ENCODE measurements at regions not wholly inside any gene's neighbourhood (a gene's known extent, or its start where the extent isn't known, plus 50 kb on each side); places are given as distances from the start of the nearest gene placed in this dataset.
"Not testable (repeated sequence)": the region's sequence is repeated elsewhere in the genome, so short reads cannot be mapped to it uniquely, and the experiment has no call there.

GRCh38 chr10:81735167-81735566 lies 139.8 kb upstream of the NRG3 start:
- not testable (repeated sequence) for H3K4me3 ChIP-seq (ENCODE audit: insufficient read depth, low read depth, low read length, poor library complexity, severe bottlenecking); H3K4me1 ChIP-seq (ENCODE audit: control insufficient read depth, insufficient read depth, low read length, poor library complexity, severe bottlenecking); DNase-seq; H3K27me3 ChIP-seq (replicated peaks; ENCODE audit: control insufficient read depth, insufficient read depth, low read length, poor library complexity, severe bottlenecking); H3K9me3 ChIP-seq (ENCODE audit: control insufficient read depth, low read length); H3K36me3 ChIP-seq (ENCODE audit: control insufficient read depth, insufficient read depth, low read length); H3K27ac ChIP-seq (ENCODE audit: insufficient read depth, low read length, poor library complexity, severe bottlenecking)

GRCh38 chr10:81759111-81759510 lies 115.9 kb upstream of the NRG3 start:
- H3K27ac ChIP-seq (ENCODE audit: insufficient read depth, low read length, poor library complexity, severe bottlenecking), result no peak overlapping the region
- no peak for DNase-seq
- no peaks in the 10 kb centered on the region for H3K9me3 ChIP-seq (ENCODE audit: control insufficient read depth, low read length)
- H3K36me3 ChIP-seq (ENCODE audit: control insufficient read depth, insufficient read depth, low read length), result no peaks in the 10 kb centered on the region
- no peaks in the 10 kb centered on the region for H3K27me3 ChIP-seq (replicated peaks; ENCODE audit: control insufficient read depth, insufficient read depth, low read length, poor library complexity, severe bottlenecking)
- no peak overlapping the region for H3K4me3 ChIP-seq (ENCODE audit: insufficient read depth, low read depth, low read length, poor library complexity, severe bottlenecking)
- no peaks in the 10 kb centered on the region for H3K4me1 ChIP-seq (ENCODE audit: control insufficient read depth, insufficient read depth, low read length, poor library complexity, severe bottlenecking)

GRCh38 chr10:81784111-81784597 lies 90.8 kb upstream of the NRG3 start:
- Histone ChIP-seq H3K27me3 (replicated peaks; ENCODE audit: control insufficient read depth, insufficient read depth, low read length, poor library complexity, severe bottlenecking) (no peaks in the 10 kb centered on the region), H3K9me3 (ENCODE audit: control insufficient read depth, low read length) (no peaks in the 10 kb centered on the region), H3K36me3 (ENCODE audit: control insufficient read depth, insufficient read depth, low read length) (no peaks in the 10 kb centered on the region), H3K4me3 (ENCODE audit: insufficient read depth, low read depth, low read length, poor library complexity, severe bottlenecking) (no peak overlapping the region), H3K27ac (ENCODE audit: insufficient read depth, low read length, poor library complexity, severe bottlenecking) (no peak overlapping the region), H3K4me1 (ENCODE audit: control insufficient read depth, insufficient read depth, low read length, poor library complexity, severe bottlenecking) (no peaks in the 10 kb centered on the region)
- DNase-seq, result no peak

- Histone ChIP-seq H3K36me3 (ENCODE audit: control insufficient read depth, insufficient read depth, low read length) (no peaks in the 10 kb centered on the region), H3K27ac (ENCODE audit: insufficient read depth, low read length, poor library complexity, severe bottlenecking) (no peak overlapping the region), H3K9me3 (ENCODE audit: control insufficient read depth, low read length) (no peaks in the 10 kb centered on the region), H3K4me1 (ENCODE audit: control insufficient read depth, insufficient read depth, low read length, poor library complexity, severe bottlenecking) (no peaks in the 10 kb centered on the region), H3K27me3 (replicated peaks; ENCODE audit: control insufficient read depth, insufficient read depth, low read length, poor library complexity, severe bottlenecking) (no peaks in the 10 kb centered on the region), H3K4me3 (ENCODE audit: insufficient read depth, low read depth, low read length, poor library complexity, severe bottlenecking) (no peak overlapping the region)
- no peak for DNase-seq
These were observed 82.3 kb upstream of the NRG3 start for GRCh38 chr10:81792729-81793128.

- H3K36me3 ChIP-seq (ENCODE audit: control insufficient read depth, insufficient read depth, low read length), result no peaks in the 10 kb centered on the region
- no peaks in the 10 kb centered on the region for H3K27me3 ChIP-seq (replicated peaks; ENCODE audit: control insufficient read depth, insufficient read depth, low read length, poor library complexity, severe bottlenecking)
- no peaks in the 10 kb centered on the region for H3K9me3 ChIP-seq (ENCODE audit: control insufficient read depth, low read length)
- no peak for DNase-seq
- H3K4me1 ChIP-seq (ENCODE audit: control insufficient read depth, insufficient read depth, low read length, poor library complexity, severe bottlenecking), result no peaks in the 10 kb centered on the region
- H3K4me3 ChIP-seq (ENCODE audit: insufficient read depth, low read depth, low read length, poor library complexity, severe bottlenecking), result no peak overlapping the region
- no peak overlapping the region for H3K27ac ChIP-seq (ENCODE audit: insufficient read depth, low read length, poor library complexity, severe bottlenecking)
These were observed 68.2 kb upstream of the NRG3 start for GRCh38 chr10:81806842-81807241.

- Histone ChIP-seq H3K9me3 (ENCODE audit: control insufficient read depth, low read length) (no peaks in the 10 kb centered on the region), H3K4me1 (ENCODE audit: control insufficient read depth, insufficient read depth, low read length, poor library complexity, severe bottlenecking) (no peaks in the 10 kb centered on the region)
These were observed 60.2 kb upstream of the NRG3 start for GRCh38 chr10:81814842-81815241.

GRCh38 chr10:81817596-81818170 lies 57.3 kb upstream of the NRG3 start:
- no peak overlapping the region for H3K4me3 ChIP-seq (ENCODE audit: insufficient read depth, low read depth, low read length, poor library complexity, severe bottlenecking)
- DNase-seq, result no peak
- no peak overlapping the region for H3K27ac ChIP-seq (ENCODE audit: insufficient read depth, low read length, poor library complexity, severe bottlenecking)
- no peaks in the 10 kb centered on the region for H3K9me3 ChIP-seq (ENCODE audit: control insufficient read depth, low read length)
- no peaks in the 10 kb centered on the region for H3K36me3 ChIP-seq (ENCODE audit: control insufficient read depth, insufficient read depth, low read length)
- H3K4me1 ChIP-seq (ENCODE audit: control insufficient read depth, insufficient read depth, low read length, poor library complexity, severe bottlenecking), result no peaks in the 10 kb centered on the region
- H3K27me3 ChIP-seq (replicated peaks; ENCODE audit: control insufficient read depth, insufficient read depth, low read length, poor library complexity, severe bottlenecking), result no peaks in the 10 kb centered on the region

More at GRCh38 chr10:81814842-81815241, 60.2 kb upstream of the NRG3 start:
- H3K27ac ChIP-seq (ENCODE audit: insufficient read depth, low read length, poor library complexity, severe bottlenecking), result no peak overlapping the region
- no peak for DNase-seq
- no peaks in the 10 kb centered on the region for H3K27me3 ChIP-seq (replicated peaks; ENCODE audit: control insufficient read depth, insufficient read depth, low read length, poor library complexity, severe bottlenecking)
- H3K36me3 ChIP-seq (ENCODE audit: control insufficient read depth, insufficient read depth, low read length), result no peaks in the 10 kb centered on the region
- no peak overlapping the region for H3K4me3 ChIP-seq (ENCODE audit: insufficient read depth, low read depth, low read length, poor library complexity, severe bottlenecking)

- H3K9me3 ChIP-seq (ENCODE audit: control insufficient read depth, low read length), result no peaks in the 10 kb centered on the region
- no peaks in the 10 kb centered on the region for H3K27me3 ChIP-seq (replicated peaks; ENCODE audit: control insufficient read depth, insufficient read depth, low read length, poor library complexity, severe bottlenecking)
- no peak overlapping the region for H3K27ac ChIP-seq (ENCODE audit: insufficient read depth, low read length, poor library complexity, severe bottlenecking)
- no peak overlapping the region for H3K4me3 ChIP-seq (ENCODE audit: insufficient read depth, low read depth, low read length, poor library complexity, severe bottlenecking)
- no peaks in the 10 kb centered on the region for H3K36me3 ChIP-seq (ENCODE audit: control insufficient read depth, insufficient read depth, low read length)
- H3K4me1 ChIP-seq (ENCODE audit: control insufficient read depth, insufficient read depth, low read length, poor library complexity, severe bottlenecking), result no peaks in the 10 kb centered on the region
- no peak for DNase-seq
These were observed 54.6 kb upstream of the NRG3 start for GRCh38 chr10:81820418-81820817.

Data from effector memory CD4-positive, alpha-beta T cell (primary cell).